ENCODE measurements at regions not wholly inside any gene's neighbourhood (a gene's known extent, or its start where the extent isn't known, plus 50 kb on each side); places are given as distances from the start of the nearest gene placed in this dataset.

DNA sequence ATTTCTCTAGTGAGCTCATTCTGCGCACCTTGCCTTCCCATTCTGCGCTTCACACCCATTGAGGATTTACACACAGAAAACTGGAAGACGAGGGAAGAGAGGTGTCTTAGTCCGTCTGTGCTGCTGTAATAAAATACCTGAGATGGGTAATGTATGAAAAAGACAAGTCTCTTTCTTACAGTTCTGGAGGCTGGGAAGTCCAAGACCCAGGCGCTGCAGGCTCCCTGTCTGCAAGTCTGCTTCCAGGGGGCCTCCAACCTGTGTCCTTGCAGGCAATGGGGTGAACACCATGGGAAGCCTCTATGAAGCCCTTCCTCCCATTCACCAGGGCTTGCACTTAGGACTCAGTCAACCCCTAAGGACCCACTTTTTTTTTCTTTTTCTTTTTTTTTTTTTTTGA is 245.0 kb downstream of the AUH start:
- TF ChIP-seq, protein P1, sequence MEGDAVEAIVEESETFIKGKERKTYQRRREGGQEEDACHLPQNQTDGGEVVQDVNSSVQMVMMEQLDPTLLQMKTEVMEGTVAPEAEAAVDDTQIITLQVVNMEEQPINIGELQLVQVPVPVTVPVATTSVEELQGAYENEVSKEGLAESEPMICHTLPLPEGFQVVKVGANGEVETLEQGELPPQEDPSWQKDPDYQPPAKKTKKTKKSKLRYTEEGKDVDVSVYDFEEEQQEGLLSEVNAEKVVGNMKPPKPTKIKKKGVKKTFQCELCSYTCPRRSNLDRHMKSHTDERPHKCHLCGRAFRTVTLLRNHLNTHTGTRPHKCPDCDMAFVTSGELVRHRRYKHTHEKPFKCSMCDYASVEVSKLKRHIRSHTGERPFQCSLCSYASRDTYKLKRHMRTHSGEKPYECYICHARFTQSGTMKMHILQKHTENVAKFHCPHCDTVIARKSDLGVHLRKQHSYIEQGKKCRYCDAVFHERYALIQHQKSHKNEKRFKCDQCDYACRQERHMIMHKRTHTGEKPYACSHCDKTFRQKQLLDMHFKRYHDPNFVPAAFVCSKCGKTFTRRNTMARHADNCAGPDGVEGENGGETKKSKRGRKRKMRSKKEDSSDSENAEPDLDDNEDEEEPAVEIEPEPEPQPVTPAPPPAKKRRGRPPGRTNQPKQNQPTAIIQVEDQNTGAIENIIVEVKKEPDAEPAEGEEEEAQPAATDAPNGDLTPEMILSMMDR (IDR thresholded peaks at IDR 0.05): no peak
- TF ChIP-seq POLR2AphosphoS5 (IDR thresholded peaks at IDR 0.05; ENCODE audit: low read depth, low read length): no peak
- TF ChIP-seq SIN3A (IDR thresholded peaks at IDR 0.05; ENCODE audit: borderline replicate concordance, insufficient read depth, low read depth, low read length): no peak
